ENCODE measurements at regions not wholly inside any gene's neighbourhood (a gene's known extent, or its start where the extent isn't known, plus 50 kb on each side); places are given as distances from the start of the nearest gene placed in this dataset.

DNA sequence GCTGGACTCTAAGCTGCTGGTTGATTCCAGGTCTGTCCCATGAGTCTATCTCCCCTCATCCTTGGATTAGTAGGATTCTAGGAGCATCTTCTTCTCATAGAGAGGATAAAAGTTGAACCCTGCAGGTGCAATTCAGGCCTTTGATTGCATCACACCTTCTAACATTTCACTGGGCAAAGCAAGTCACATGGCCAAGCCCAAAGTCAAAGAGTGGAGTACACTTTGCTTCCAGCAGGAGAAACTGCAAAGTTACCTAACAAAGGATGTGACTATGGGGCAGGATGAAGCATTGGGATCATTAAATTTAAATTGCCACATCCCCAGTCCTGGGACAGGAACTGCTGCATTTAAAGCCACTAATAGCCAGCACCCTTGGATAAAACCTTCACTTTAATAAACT, 51.0 kb upstream of the EGFLAM start:
- Mint-ChIP-seq H3K4me1 (no peaks in the 10 kb centered on the region), H3K4me3 (no peak overlapping the region), H3K9me3 (no peaks in the 10 kb centered on the region), H3K27me3 (ENCODE audit: low read depth) (peaks cover 13% of the 10 kb centered on the region), H3K27ac (ENCODE audit: unreplicated experiment) (no peak overlapping the region), H3K36me3 (ENCODE audit: low read depth) (no peaks in the 10 kb centered on the region)
- no peak for DNase-seq (ENCODE audit: low read depth, low spot score)
- TF ChIP-seq, protein P1, sequence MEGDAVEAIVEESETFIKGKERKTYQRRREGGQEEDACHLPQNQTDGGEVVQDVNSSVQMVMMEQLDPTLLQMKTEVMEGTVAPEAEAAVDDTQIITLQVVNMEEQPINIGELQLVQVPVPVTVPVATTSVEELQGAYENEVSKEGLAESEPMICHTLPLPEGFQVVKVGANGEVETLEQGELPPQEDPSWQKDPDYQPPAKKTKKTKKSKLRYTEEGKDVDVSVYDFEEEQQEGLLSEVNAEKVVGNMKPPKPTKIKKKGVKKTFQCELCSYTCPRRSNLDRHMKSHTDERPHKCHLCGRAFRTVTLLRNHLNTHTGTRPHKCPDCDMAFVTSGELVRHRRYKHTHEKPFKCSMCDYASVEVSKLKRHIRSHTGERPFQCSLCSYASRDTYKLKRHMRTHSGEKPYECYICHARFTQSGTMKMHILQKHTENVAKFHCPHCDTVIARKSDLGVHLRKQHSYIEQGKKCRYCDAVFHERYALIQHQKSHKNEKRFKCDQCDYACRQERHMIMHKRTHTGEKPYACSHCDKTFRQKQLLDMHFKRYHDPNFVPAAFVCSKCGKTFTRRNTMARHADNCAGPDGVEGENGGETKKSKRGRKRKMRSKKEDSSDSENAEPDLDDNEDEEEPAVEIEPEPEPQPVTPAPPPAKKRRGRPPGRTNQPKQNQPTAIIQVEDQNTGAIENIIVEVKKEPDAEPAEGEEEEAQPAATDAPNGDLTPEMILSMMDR (conservative IDR thresholded peaks at IDR 0.05): peak; percentile 26

DNA sequence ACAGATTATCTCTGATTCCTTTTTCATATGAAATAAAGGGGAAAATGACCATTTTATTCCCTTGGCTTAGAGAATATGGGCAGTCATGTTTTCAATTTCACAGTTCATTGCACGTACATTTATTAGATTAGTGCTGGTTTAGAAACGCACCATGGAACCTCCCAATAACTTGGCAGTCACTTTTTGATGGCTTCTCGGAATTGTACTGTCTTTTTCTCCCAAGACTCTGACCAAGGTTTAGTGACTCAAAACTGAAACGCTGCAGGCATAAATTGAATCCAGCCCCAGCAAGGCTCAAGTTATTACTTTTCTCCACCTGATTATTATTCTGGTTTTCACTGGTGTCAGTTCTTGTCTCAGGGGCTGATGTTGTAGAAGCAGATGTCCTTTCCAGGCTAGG, 55.6 kb upstream of the EGFLAM start:
- H3K27ac Mint-ChIP-seq (ENCODE audit: unreplicated experiment): no peak overlapping the region
- H3K4me1 Mint-ChIP-seq: no peaks in the 10 kb centered on the region
- no peak for DNase-seq (ENCODE audit: low read depth, low spot score)
- peaks cover 10% of the 10 kb centered on the region for H3K27me3 Mint-ChIP-seq (ENCODE audit: low read depth)
- peaks cover 2% of the 10 kb centered on the region for H3K9me3 Mint-ChIP-seq
- no peak overlapping the region for H3K4me3 Mint-ChIP-seq
- no peaks in the 10 kb centered on the region for H3K36me3 Mint-ChIP-seq (ENCODE audit: low read depth)
- TF ChIP-seq, protein P1 (conservative IDR thresholded peaks at IDR 0.05): no peak

DNA sequence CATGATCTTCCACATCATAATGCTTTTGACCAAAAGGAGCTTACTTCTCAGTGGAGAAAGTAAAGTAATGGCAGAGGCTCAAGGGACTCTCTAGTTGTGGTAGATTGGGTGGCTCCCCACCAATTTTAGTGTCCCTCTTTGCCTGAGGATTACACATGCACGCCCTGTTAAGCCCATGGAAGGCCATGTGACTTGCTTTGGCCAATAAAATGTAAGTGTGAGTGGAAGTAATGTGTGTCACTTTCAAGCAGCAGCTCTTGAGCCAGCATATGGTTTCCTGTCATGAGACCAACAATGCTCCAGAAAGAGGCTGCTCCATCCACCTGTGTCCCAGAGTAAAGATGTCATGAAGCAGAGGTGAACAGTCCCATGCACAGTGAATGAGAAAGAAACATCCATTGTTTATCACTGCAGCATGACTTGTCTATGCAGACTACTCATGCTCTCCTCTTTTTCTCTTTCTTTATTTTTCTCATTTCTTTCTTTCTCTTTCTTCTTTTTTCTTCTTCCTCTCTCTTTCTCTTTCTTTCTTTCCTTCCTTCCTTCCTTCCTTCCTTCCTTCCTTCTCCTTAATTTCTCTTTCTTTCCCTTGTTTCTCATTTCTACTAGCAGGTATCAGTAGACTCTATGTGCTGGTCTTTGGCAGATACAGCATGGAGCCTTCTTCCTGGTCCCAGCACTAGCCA, 57.3 kb upstream of the EGFLAM start:
- peaks cover 4% of the 10 kb centered on the region for H3K27me3 Mint-ChIP-seq (ENCODE audit: low read depth)
- no peak overlapping the region for H3K4me3 Mint-ChIP-seq
- H3K9me3 Mint-ChIP-seq: peaks cover 2% of the 10 kb centered on the region
- no peaks in the 10 kb centered on the region for H3K4me1 Mint-ChIP-seq
- no peak for DNase-seq (ENCODE audit: low read depth, low spot score)
- H3K27ac Mint-ChIP-seq (ENCODE audit: unreplicated experiment): no peak overlapping the region
- TF ChIP-seq, protein P1 (conservative IDR thresholded peaks at IDR 0.05): no peak
- H3K36me3 Mint-ChIP-seq (ENCODE audit: low read depth): no peaks in the 10 kb centered on the region

DNA sequence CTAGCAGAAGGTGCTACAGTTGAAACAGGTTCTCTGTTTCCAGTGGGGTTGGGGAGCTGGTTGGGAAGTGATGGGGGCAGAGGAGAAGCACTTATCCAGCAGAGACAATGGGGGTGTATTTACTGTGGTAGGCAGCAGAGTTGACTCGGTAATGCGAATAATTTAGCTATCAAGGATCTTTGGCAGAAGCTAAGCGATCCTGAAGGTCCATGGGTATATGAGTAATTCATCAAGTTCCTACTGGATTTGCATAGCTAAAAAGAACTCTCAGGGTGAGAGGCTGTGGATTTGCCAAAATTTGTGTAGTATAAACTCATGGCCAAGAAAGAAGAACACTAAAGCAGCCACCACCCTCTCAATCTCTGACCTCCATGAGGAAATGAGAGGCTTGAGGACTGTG, 61.2 kb upstream of the EGFLAM start:
- Mint-ChIP-seq H3K4me3 (no peak overlapping the region), H3K9me3 (peaks cover 2% of the 10 kb centered on the region), H3K27me3 (ENCODE audit: low read depth) (peaks cover 31% of the 10 kb centered on the region), H3K27ac (ENCODE audit: unreplicated experiment) (no peak overlapping the region), H3K36me3 (ENCODE audit: low read depth) (no peaks in the 10 kb centered on the region), H3K4me1 (no peaks in the 10 kb centered on the region)
- TF ChIP-seq, protein P1 (conservative IDR thresholded peaks at IDR 0.05): no peak
- no peak for DNase-seq (ENCODE audit: low read depth, low spot score)

DNA sequence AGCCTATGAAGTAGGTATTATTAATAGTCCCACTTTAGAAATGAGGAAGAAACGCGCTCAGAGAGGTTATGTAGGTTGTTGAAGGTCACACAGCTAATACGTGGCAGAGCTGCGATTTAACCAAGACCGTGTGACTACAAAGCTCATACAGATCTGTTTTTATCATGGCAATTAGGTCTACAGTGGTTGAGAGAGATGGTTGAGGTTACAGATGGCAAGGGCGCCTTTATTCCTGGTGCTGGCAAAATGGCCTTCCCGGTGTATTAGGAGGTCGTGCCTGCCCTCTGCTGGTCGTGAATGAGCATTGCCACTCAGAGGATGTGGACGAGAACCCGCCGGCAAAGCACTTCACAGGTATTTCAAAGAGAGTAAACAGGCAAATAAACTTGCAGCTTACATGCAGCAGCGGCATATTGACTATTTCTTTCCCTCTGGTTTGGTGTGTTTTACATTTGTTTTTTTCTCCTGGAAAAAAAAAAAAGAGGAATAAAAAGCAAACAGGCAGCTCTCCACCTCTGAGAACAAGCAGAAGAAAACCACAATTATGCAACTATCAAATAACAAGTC, 65.3 kb upstream of the EGFLAM start:
- H3K9me3 Mint-ChIP-seq: no peaks in the 10 kb centered on the region
- H3K4me1 Mint-ChIP-seq: no peaks in the 10 kb centered on the region
- H3K4me3 Mint-ChIP-seq: no peak overlapping the region
- no peak overlapping the region for H3K27ac Mint-ChIP-seq (ENCODE audit: unreplicated experiment)
- peak; percentile 76 for DNase-seq (ENCODE audit: low read depth, low spot score)
- TF ChIP-seq, protein P1 (conservative IDR thresholded peaks at IDR 0.05): peak; percentile 92
- H3K36me3 Mint-ChIP-seq (ENCODE audit: low read depth): no peaks in the 10 kb centered on the region
- H3K27me3 Mint-ChIP-seq (ENCODE audit: low read depth): peaks cover 31% of the 10 kb centered on the region
